ENCODE measurements at regions not wholly inside any gene's neighbourhood (a gene's known extent, or its start where the extent isn't known, plus 50 kb on each side); places are given as distances from the start of the nearest gene placed in this dataset.

DNA sequence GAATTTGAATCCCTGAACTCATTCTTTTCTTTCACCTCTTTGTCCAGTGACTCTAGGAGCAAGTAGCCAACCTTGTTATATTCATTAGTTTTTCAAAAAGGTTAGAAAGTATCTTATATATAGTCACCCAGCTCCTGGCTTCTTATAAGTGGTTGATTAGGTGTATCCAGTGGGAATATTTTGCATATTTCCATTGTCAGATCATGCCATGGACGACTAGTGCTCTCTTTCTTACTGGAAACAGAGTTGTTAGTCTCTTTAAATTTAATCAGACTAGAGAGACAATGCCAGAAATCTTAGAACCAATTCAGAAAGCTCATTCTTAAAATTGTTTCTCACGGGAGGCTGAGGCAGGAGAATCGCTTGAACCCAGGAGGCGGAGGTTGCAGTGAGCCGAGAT lies 73.4 kb downstream of the CHRD start:
- CTCF ChIA-PET, result interaction anchor here (1.1 kb wide), 1 partner anchor 60 kb away, joined by 3 read pairs; no protein-coding TSS in a partner anchor
- no peak for DNase-seq (ENCODE audit: low read depth in 1 of 2, low spot score in 1 of 2)
- ATAC-seq, result no peak
- POLR2A ChIA-PET, result no interaction called here
- FAIRE-seq, result no peak
- WGBS (ENCODE audit: missing lambda C conversion rate), result 58% methylated on average over 5 of the region's 5 CpGs
- Histone ChIP-seq H3K4me2 (no peak overlapping the region), H3K4me3 (no peak overlapping the region), H3K27ac (no peak overlapping the region), H3K4me1 (peaks cover 9% of the 10 kb centered on the region; the same call in 2 of the 3 replicates), H3K9me3 (no peaks in the 10 kb centered on the region)
- no peak for TF ChIP-seq TFCP2L1 (CRISPR knock-in tag; IDR thresholded peaks at IDR 0.05)

DNA sequence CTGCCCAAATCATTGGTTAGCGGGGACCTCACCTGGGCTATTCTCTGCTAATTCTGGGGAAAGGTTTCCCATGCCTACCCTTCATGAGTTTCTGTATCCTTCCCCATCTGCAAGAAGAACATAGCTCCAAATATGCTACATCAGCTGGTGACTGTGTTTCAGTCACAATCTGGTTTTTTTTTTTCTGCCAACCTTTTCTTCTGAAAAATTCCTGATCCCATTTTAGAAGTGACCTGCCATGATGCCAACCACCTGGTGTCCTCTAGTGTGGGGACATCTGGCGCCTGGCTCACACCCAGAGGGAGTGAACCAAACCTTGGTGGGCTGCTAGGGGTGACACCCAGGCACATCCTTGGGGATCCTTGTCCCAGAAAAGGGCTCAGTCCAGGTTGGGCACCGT lies 76.1 kb downstream of the CHRD start:
- no peak overlapping the region for H3K4me3 ChIP-seq
- ChIA-PET CTCF (interaction anchor here (0.6 to 1.9 kb wide), 6 partner anchors 13 to 355 kb away, joined by 3 to 4 read pairs (median 3); no protein-coding TSS in a partner anchor), POLR2A (no interaction called here)
- no peak for DNase-seq (ENCODE audit: low read depth in 1 of 2, low spot score in 1 of 2)
- no peak for FAIRE-seq
- no peak for TF ChIP-seq EHF (CRISPR knock-in tag; IDR thresholded peaks at IDR 0.05)
- TF ChIP-seq MYC (IDR thresholded peaks at IDR 0.05; ENCODE audit: borderline replicate concordance, low read length), result no peak
- TF ChIP-seq NPAS2 (CRISPR knock-in tag; IDR thresholded peaks at IDR 0.05; ENCODE audit: borderline replicate concordance), result no peak
- no peak for TF ChIP-seq ZSCAN20 (CRISPR knock-in tag; IDR thresholded peaks at IDR 0.05)
- TF ChIP-seq CBX2 (IDR thresholded peaks at IDR 0.05; ENCODE audit: borderline replicate concordance, low read depth), result no peak
- no peak for TF ChIP-seq FOXS1 (CRISPR knock-in tag; IDR thresholded peaks at IDR 0.05)
- TF ChIP-seq GATA3 (IDR thresholded peaks at IDR 0.05; ENCODE audit: borderline replicate concordance), result no peak
- TF ChIP-seq CBX8 (IDR thresholded peaks at IDR 0.05), result no peak
- no peak for TF ChIP-seq RAD21 (conservative IDR thresholded peaks at IDR 0.05 in 1 of 2, IDR thresholded peaks at IDR 0.05 in 1 of 2)
- TF ChIP-seq SMC3 (IDR thresholded peaks at IDR 0.05), result no peak
- TF ChIP-seq HEYL (CRISPR knock-in tag; IDR thresholded peaks at IDR 0.05), result no peak
- TF ChIP-seq ESRRA (IDR thresholded peaks at IDR 0.05; ENCODE audit: borderline replicate concordance, low read length), result no peak
- TF ChIP-seq EHMT2 (IDR thresholded peaks at IDR 0.05; ENCODE audit: low read depth), result no peak
- no peak for TF ChIP-seq SREBF2 (IDR thresholded peaks at IDR 0.05)
- TF ChIP-seq POLR2A (IDR thresholded peaks at IDR 0.05; ENCODE audit: low read length), result no peak
- no peak for TF ChIP-seq HOXB5 (CRISPR knock-in tag; IDR thresholded peaks at IDR 0.05)
- H3K4me2 ChIP-seq, result no peak overlapping the region
- H3K27ac ChIP-seq, result no peak overlapping the region
- ATAC-seq, result no peak
- no peaks in the 10 kb centered on the region for H3K4me1 ChIP-seq
- H3K9me3 ChIP-seq, result no peaks in the 10 kb centered on the region
- 50% methylated on average over 2 of the region's 3 CpGs for WGBS (ENCODE audit: missing lambda C conversion rate)

DNA sequence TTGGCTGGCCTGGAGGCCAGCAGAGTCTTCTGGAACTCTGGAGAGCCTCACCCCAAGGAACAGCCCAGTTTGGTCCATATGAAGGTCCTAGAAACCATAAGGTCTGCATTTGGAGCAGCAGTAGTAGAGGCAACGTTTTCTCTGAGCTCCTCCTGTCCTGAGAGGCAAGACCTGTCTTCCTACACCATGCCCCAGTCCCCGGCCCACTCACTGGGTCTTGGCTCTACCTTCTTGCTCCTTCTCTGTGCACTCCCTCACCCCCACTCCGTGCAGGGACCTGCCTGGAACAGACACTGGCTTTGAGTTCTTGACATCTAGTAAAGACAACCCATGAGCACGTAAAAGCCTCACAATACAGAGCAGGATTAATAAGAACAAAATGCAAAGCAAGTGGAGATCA lies 76.6 kb downstream of the CHRD start:
- DNase-seq (ENCODE audit: low read depth in 1 of 2, low spot score in 1 of 2) (no peak), ATAC-seq (no peak), FAIRE-seq (no peak)
- POLR2A ChIA-PET, result no interaction called here
- WGBS (ENCODE audit: missing lambda C conversion rate), result 13% methylated on average over 4 of the region's 4 CpGs
- no peaks in the 10 kb centered on the region for H3K9me3 ChIP-seq
- no peaks in the 10 kb centered on the region for H3K4me1 ChIP-seq
- no peak overlapping the region for H3K4me2 ChIP-seq
- no peak overlapping the region for H3K4me3 ChIP-seq
- CTCF ChIA-PET, result interaction anchor here (1.2 to 1.9 kb wide), 3 partner anchors 12 to 85 kb away, joined by 3 to 4 read pairs (median 3); no protein-coding TSS in a partner anchor
- no peak for TF ChIP-seq NPAS2 (CRISPR knock-in tag; IDR thresholded peaks at IDR 0.05; ENCODE audit: borderline replicate concordance)
- TF ChIP-seq HEYL (CRISPR knock-in tag; IDR thresholded peaks at IDR 0.05), result no peak
- no peak for TF ChIP-seq CEBPB (IDR thresholded peaks at IDR 0.05)
- TF ChIP-seq CBX2 (IDR thresholded peaks at IDR 0.05; ENCODE audit: borderline replicate concordance, low read depth), result no peak
- no peak for TF ChIP-seq GATA3 (IDR thresholded peaks at IDR 0.05; ENCODE audit: borderline replicate concordance)
- TF ChIP-seq EHF (CRISPR knock-in tag; IDR thresholded peaks at IDR 0.05), result no peak
- TF ChIP-seq ZNF302 (CRISPR knock-in tag; IDR thresholded peaks at IDR 0.05), result no peak
- no peak for TF ChIP-seq FOXS1 (CRISPR knock-in tag; IDR thresholded peaks at IDR 0.05)
- no peak for TF ChIP-seq TP53 (CRISPR knock-in tag; IDR thresholded peaks at IDR 0.05)
- TF ChIP-seq, protein P1, sequence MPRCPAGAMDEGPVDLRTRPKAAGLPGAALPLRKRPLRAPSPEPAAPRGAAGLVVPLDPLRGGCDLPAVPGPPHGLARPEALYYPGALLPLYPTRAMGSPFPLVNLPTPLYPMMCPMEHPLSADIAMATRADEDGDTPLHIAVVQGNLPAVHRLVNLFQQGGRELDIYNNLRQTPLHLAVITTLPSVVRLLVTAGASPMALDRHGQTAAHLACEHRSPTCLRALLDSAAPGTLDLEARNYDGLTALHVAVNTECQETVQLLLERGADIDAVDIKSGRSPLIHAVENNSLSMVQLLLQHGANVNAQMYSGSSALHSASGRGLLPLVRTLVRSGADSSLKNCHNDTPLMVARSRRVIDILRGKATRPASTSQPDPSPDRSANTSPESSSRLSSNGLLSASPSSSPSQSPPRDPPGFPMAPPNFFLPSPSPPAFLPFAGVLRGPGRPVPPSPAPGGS (IDR thresholded peaks at IDR 0.05), result no peak
- no peak for TF ChIP-seq RARB (CRISPR knock-in tag; IDR thresholded peaks at IDR 0.05)
- no peak for TF ChIP-seq MAZ (IDR thresholded peaks at IDR 0.05; ENCODE audit: borderline replicate concordance, low read depth, low read length)
- TF ChIP-seq CBX8 (IDR thresholded peaks at IDR 0.05), result no peak
- TF ChIP-seq, protein P2, sequence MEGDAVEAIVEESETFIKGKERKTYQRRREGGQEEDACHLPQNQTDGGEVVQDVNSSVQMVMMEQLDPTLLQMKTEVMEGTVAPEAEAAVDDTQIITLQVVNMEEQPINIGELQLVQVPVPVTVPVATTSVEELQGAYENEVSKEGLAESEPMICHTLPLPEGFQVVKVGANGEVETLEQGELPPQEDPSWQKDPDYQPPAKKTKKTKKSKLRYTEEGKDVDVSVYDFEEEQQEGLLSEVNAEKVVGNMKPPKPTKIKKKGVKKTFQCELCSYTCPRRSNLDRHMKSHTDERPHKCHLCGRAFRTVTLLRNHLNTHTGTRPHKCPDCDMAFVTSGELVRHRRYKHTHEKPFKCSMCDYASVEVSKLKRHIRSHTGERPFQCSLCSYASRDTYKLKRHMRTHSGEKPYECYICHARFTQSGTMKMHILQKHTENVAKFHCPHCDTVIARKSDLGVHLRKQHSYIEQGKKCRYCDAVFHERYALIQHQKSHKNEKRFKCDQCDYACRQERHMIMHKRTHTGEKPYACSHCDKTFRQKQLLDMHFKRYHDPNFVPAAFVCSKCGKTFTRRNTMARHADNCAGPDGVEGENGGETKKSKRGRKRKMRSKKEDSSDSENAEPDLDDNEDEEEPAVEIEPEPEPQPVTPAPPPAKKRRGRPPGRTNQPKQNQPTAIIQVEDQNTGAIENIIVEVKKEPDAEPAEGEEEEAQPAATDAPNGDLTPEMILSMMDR (IDR thresholded peaks at IDR 0.05), result no peak
- no peak for TF ChIP-seq RFX5 (IDR thresholded peaks at IDR 0.05)
- TF ChIP-seq EP300 (IDR thresholded peaks at IDR 0.05), result no peak
- no peak for TF ChIP-seq KDM1A (IDR thresholded peaks at IDR 0.05; ENCODE audit: low read depth)
- no peak for TF ChIP-seq SMC3 (IDR thresholded peaks at IDR 0.05)
- no peak for TF ChIP-seq FOSB (CRISPR knock-in tag; IDR thresholded peaks at IDR 0.05)
- TF ChIP-seq HOXA7 (CRISPR knock-in tag; IDR thresholded peaks at IDR 0.05), result no peak
- H3K27ac ChIP-seq, result no peak overlapping the region
